Adipose tissue (tissue), 3 donors: ENCODE measurements at regions not wholly inside any gene's neighbourhood (a gene's known extent, or its start where the extent isn't known, plus 50 kb on each side); places are given as distances from the start of the nearest gene placed in this dataset.

ENCODE experiments used
- H3K27ac ChIP-seq: one replicate; pipeline ENCODE4 v1.5.1; 2013; ENCODE audit warnings: low read depth, low read length
- WGBS, 3 donors: extraction: QIAGEN DNeasy Blood & Tissue Kit; methylation state at CpG; one replicate each; pipeline ENCODE4 v1.1.7; 2013; 5-methylcytosine and 5-hydroxymethylcytosine counted together
- donor health status: healthy with polysubstance abuse.
- donor health status: Bipolar disorder and iron deficiency.
- donor health status: healthy.

GRCh38 chr3:177553579-177553978 is 356.3 kb upstream of the TBL1XR1 start:
- no peak overlapping the region for H3K27ac ChIP-seq
- WGBS, 3 donors, result 67 to 87% (median 85%) methylated on average over 2 of the region's 2 CpGs

- no peak overlapping the region for H3K27ac ChIP-seq
- WGBS, 3 donors, result 71 to 87% (median 72%) methylated on average over 2 of the region's 2 CpGs
Observed at GRCh38 chr3:177554895-177555759, 357.8 kb upstream of the TBL1XR1 start.

DNA sequence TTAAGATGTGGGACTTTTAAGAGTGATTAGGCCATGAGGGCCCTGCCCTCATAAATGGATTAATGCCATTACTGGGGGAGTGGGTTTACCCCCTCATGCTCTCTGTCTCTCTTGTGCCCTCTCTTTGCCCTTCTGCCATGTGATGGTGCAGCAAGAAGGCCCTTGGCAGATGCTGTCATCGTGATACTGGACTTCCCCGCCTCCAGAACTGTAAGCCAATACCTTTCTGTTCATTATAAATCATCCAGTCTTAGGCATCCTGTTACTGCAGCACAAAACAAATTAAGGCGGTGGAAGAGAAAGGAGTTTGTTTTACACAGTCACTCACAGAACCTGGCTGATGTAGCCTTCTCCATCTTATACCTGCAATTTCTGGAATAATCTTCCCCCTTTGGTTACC is 360.3 kb upstream of the TBL1XR1 start:
- H3K27ac ChIP-seq, result no peak overlapping the region
- 93 to 95% (median 94%) methylated on average over 3 of the region's 3 CpGs for WGBS, 3 donors

DNA sequence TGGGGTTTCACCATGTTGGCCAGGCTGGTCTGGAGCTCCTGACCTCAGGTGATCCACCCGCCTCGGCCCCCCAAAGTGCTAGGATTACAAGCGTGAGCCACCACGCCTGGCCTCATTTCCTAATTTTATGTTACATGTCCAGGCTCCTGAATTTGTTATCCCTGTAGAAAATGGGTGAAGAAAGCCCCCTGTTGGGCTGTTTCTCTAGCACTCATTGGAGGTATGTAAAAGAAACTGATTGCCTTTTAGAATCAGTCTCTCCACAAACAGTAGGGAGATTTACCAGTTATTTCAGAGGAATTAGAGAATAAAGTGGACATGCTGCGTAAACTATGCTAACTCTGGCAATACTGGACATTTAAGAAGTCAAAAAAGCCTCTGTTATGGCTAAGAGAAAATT is 364.1 kb upstream of the TBL1XR1 start:
- WGBS, 3 donors, result 91 to 98% (median 94%) methylated on average over 5 of the region's 5 CpGs
- H3K27ac ChIP-seq, result no peak overlapping the region

- no peak overlapping the region for H3K27ac ChIP-seq
- 95 to 97% (median 96%) methylated on average over 8 of the region's 8 CpGs for WGBS, 3 donors
Observed at GRCh38 chr3:177561769-177562392, 364.6 kb upstream of the TBL1XR1 start.

- no peak overlapping the region for H3K27ac ChIP-seq
- 74 to 94% (median 83%) methylated on average over 3 of the region's 3 CpGs for WGBS, 3 donors
Observed at GRCh38 chr3:177563243-177563780, 366.0 kb upstream of the TBL1XR1 start.

DNA sequence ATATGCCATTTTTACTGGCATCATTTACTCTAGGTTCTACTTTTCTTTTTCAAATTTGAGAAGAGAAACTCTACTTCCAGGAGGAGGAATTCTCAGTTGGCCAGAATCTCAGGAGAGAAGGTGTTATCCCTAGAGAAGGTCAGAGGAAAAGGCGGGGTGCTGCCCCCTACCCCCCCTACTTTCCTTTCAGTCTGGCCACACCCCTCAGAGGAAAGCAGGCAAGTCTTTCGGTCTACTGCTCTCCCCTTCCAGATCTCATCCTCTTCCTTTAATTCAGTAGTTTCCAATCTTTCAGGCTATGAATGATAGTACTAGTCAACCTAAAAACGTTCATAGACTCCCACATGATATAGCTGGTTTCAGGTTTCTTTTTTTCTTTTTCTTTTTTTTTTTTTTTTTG is 366.5 kb upstream of the TBL1XR1 start:
- H3K27ac ChIP-seq, result no peak overlapping the region
- 60 to 62% (median 61%) methylated on average over 3 of the region's 3 CpGs for WGBS, 3 donors

DNA sequence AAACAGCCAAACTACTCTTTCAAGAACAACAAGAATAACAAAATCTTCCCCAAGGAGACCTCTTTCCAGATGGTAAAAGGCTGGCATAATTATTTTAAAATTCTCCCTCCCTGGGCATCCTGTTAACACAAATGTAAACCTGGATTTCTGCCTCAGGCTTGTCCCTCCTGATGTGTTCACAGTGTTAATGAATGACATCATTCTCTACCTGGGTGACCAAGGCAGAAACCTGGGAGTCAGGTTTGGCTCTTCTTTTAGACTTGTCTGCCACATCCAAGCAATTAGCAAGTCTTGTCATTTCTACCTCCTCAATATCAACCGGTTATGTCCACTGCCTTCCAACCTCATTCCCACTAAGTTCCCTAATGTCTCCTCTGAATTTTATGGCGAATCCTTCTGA is 368.7 kb upstream of the TBL1XR1 start:
- H3K27ac ChIP-seq, result no peak overlapping the region
- WGBS, 3 donors, result 92 to 97% (median 96%) methylated on average over 2 of the region's 2 CpGs

GRCh38 chr3:177567833-177568232 is 370.6 kb upstream of the TBL1XR1 start:
- no peak overlapping the region for H3K27ac ChIP-seq
- WGBS, 3 donors, result 85 to 98% (median 97%) methylated on average over 1 of the region's 1 CpG

GRCh38 chr3:177569193-177569592 is 371.9 kb upstream of the TBL1XR1 start:
- no peak overlapping the region for H3K27ac ChIP-seq
- 60 to 86% (median 77%) methylated on average over 4 of the region's 4 CpGs for WGBS, 3 donors

- no peak overlapping the region for H3K27ac ChIP-seq
- WGBS, 3 donors, result 53 to 82% (median 62%) methylated on average over 4 of the region's 4 CpGs
Observed at GRCh38 chr3:177569875-177570657, 372.8 kb upstream of the TBL1XR1 start.

- WGBS, 3 donors, result 90 to 93% (median 90%) methylated on average over 1 of the region's 1 CpG
- no peak overlapping the region for H3K27ac ChIP-seq
Observed at GRCh38 chr3:177571271-177571943, 374.1 kb upstream of the TBL1XR1 start.

DNA sequence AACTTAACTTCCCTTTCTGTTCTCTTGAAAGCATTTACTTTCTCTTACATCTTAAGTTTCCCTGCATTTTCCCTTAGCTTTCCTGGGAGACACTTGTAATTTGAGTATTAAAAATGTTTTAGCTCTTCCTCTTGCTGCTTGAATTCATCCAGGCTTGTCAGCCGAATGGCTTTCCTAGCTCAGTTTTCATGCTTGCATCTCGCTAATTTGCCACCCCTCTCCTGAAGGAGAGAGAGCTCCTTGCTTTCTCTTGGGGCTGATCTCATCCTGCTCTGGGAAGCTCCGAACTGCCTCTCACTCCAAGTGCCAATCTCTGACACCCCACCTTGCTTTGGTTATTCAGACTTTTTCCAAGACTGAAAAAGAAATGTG is 374.6 kb upstream of the TBL1XR1 start:
- 69 to 80% (median 73%) methylated on average over 3 of the region's 3 CpGs for WGBS, 3 donors

DNA sequence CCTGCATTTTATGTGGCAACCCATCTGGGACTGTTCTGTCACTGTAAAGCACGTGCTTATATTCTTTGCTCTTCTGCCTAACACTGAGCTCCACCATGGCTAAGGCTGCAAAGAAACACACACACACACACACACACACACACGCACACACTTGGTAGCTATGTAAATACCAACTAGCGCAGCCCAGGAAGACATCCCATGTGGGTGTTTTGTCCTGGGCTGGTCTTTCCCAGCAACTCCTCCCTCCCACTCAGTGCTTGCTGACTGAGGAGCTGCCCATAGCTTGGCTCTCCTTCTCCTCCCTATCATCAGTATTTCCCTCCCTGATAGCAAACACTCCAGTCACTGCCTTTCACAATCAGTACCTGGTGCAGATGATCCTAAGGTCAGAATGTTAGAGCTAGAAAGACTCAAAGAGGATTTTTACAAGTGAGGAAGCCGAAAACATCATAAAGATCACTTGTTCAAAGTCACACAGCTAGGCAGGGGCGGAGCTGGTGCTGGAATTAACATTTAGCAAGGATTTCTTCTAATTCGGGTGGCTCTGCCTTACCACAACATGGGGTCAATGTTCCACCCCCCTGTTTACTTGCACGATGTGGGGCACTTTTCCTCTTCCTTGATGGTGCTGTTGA is 377.1 kb upstream of the TBL1XR1 start:
- H3K27ac ChIP-seq, result no peak overlapping the region
- WGBS, 3 donors, result 57 to 76% (median 74%) methylated on average over 7 of the region's 7 CpGs

More for the DNA sequence above, 374.6 kb upstream of the TBL1XR1 start:
- no peak overlapping the region for H3K27ac ChIP-seq

DNA sequence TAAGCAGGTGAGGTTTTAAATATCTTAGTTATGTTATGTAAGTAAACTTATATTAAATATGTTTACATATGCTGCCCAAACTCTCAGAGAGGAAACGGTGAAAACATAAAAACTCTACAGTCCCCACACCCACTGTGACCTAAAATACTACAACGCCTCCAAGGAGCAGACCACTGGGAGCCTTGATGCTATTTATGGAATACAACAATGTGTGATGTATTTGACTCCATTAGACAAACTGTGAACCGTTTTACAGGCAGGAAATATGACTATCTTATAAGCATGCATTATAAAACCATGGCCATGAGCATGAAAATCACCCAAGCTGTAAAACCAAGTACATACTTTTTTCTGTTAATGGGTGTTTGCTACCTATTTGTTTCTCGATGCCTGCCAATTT is 379.5 kb upstream of the TBL1XR1 start:
- 67 to 70% (median 70%) methylated on average over 4 of the region's 4 CpGs for WGBS, 3 donors
- H3K27ac ChIP-seq, result no peak overlapping the region

GRCh38 chr3:177578488-177578887 is 381.2 kb upstream of the TBL1XR1 start:
- H3K27ac ChIP-seq, result no peak overlapping the region
- 79 to 92% (median 86%) methylated on average over 6 of the region's 6 CpGs for WGBS, 3 donors

GRCh38 chr3:177579419-177579818 is 382.1 kb upstream of the TBL1XR1 start:
- 96 to 98% (median 96%) methylated on average over 4 of the region's 4 CpGs for WGBS, 3 donors
- no peak overlapping the region for H3K27ac ChIP-seq

DNA sequence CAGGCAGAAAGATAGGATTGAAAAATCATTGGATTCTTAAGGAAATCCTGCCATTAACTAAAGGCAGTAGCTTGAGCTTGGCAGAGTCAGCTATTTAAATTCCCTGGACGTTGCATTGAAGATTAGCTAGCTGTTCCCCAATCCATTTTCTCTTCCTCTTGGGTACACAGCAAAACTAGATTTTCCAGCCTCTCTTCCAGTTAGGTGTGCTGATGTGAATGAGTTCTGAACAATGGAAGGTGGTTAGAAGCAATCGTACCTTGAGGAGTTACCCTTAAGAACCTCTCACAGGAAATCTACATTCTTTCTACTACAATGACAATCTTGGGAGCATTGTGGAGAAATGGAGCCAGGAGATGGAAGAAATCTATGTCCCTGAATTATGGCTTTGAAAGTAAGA is 383.2 kb upstream of the TBL1XR1 start:
- no peak overlapping the region for H3K27ac ChIP-seq
- WGBS, 3 donors, result 58 to 72% (median 67%) methylated on average over 2 of the region's 2 CpGs
